IMR-90 (cell line): ENCODE measurements at regions not wholly inside any gene's neighbourhood (a gene's known extent, or its start where the extent isn't known, plus 50 kb on each side); places are given as distances from the start of the nearest gene placed in this dataset.

Experiments used
- ATAC-seq: fragments of 200-7000 bp; cut with Tn5 transposase; 2 replicates; pipeline ENCODE4 v1.9.1; 2020; ENCODE audit warnings: low read depth, mild to moderate bottlenecking, moderate library complexity
- BruUV-seq: library from RNA; stranded (reverse); fragments of 400-500 nt; replicated peaks from 2 replicates; lab custom pipeline; 2021; lab: Mats Ljungman, UMichigan
- CTCF ChIA-PET: fragments of 300-600 bp; formaldehyde crosslinking; extraction: SDS; loops from one replicate; lab custom pipeline; 2021; ENCODE audit warnings: antibody characterized with exemption; lab: Yijun Ruan, JAX
- POLR2A ChIA-PET: fragments of 300-600 bp; sonication (Branson Sonifier 250); formaldehyde crosslinking; loops from one replicate; lab custom pipeline; 2022; ENCODE audit warnings: antibody characterized with exemption; ENCODE audit not compliant: unreplicated experiment; lab: Charles Lee
- DNase-seq: peaks from one replicate; pipeline ENCODE4 v3.0.0; 2013
- H2AFZ ChIP-seq: replicated peaks from 2 replicates; pipeline ENCODE3; 2013; ENCODE audit warnings: low read length, mild to moderate bottlenecking; ENCODE audit not compliant: poor library complexity
- H2AK5ac ChIP-seq: 2 replicates; pipeline ENCODE4 v1.6.1; 2013; ENCODE audit warnings: low read depth, low read length, inconsistent platforms
- H2AK9ac ChIP-seq: replicated peaks from 2 replicates; pipeline ENCODE3; 2013; ENCODE audit warnings: mild to moderate bottlenecking, low read depth, low read length, moderate library complexity; ENCODE audit not compliant: poor library complexity
- H2BK120ac ChIP-seq: 2 replicates; pipeline ENCODE4 v1.6.1; 2013; ENCODE audit warnings: low read depth, low read length, inconsistent platforms
- H2BK15ac ChIP-seq: 3 replicates; pipeline ENCODE4 v1.6.1; 2013; ENCODE audit warnings: low read depth, low read length, inconsistent platforms
- H2BK20ac ChIP-seq: 2 replicates; pipeline ENCODE4 v1.6.1; 2013; ENCODE audit warnings: low read depth, mild to moderate bottlenecking, inconsistent platforms, low read length, moderate library complexity
- H2BK5ac ChIP-seq: 2 replicates; pipeline ENCODE4 v1.6.1; 2013; ENCODE audit warnings: mild to moderate bottlenecking, low read depth, low read length, inconsistent platforms; ENCODE audit not compliant: poor library complexity, severe bottlenecking
- H3K14ac ChIP-seq: replicated peaks from 2 replicates; pipeline ENCODE4 v1.6.1; 2013; ENCODE audit warnings: low read depth, low read length, inconsistent platforms
- H3K18ac ChIP-seq: 2 replicates; pipeline ENCODE4 v1.6.1; 2013; ENCODE audit warnings: low read depth, low read length, control low read depth
- H3K23ac ChIP-seq: 2 replicates; pipeline ENCODE4 v1.6.1; 2013; ENCODE audit warnings: low read depth, low read length, inconsistent platforms
- H3K27ac ChIP-seq: 2 replicates; pipeline ENCODE4 v1.5.1; 2013; ENCODE audit warnings: mild to moderate bottlenecking, control low read depth, low read length; ENCODE audit not compliant: insufficient read depth
- H3K27me3 ChIP-seq: 2 replicates; pipeline ENCODE4 v1.6.1; 2013; ENCODE audit warnings: low read length; ENCODE audit not compliant: control insufficient read depth, insufficient read depth
- H3K36me3 ChIP-seq: 2 replicates; pipeline ENCODE4 v1.6.1; 2013; ENCODE audit warnings: low read length, mixed read lengths; ENCODE audit not compliant: control insufficient read depth, insufficient read depth
- H3K4ac ChIP-seq: 2 replicates; pipeline ENCODE4 v1.6.1; 2013; ENCODE audit warnings: low read depth, low read length, inconsistent platforms
- H3K4me1 ChIP-seq: 2 replicates; pipeline ENCODE4 v1.6.1; 2013; ENCODE audit warnings: low read length, mixed read lengths; ENCODE audit not compliant: control insufficient read depth, insufficient read depth
- H3K4me2 ChIP-seq: 2 replicates; pipeline ENCODE4 v1.6.1; 2013; ENCODE audit warnings: low read depth, mild to moderate bottlenecking, control low read depth, low read length, moderate library complexity
- H3K4me3 ChIP-seq: 2 replicates; pipeline ENCODE4 v1.5.1; 2013; ENCODE audit warnings: low read depth, mild to moderate bottlenecking, control low read depth, low read length, moderate library complexity; ENCODE audit not compliant: insufficient read depth
- H3K56ac ChIP-seq: 2 replicates; pipeline ENCODE4 v1.6.1; 2013; ENCODE audit warnings: low read length, inconsistent platforms; ENCODE audit not compliant: insufficient read depth; ENCODE audit errors: extremely low read depth
- H3K79me1 ChIP-seq, 2 experiments: 2 replicates each; pipeline ENCODE4 v1.6.1; 2013; ENCODE audit warnings: low read length in 2 of 2, inconsistent platforms in 1 of 2, low read depth in 1 of 2
- H3K9ac ChIP-seq: 2 replicates; pipeline ENCODE4 v1.6.1; 2013; ENCODE audit warnings: low read depth, low read length, control low read depth
- H3K9me1 ChIP-seq: 2 replicates; pipeline ENCODE4 v1.6.1; 2013; ENCODE audit warnings: low read length, inconsistent platforms; ENCODE audit not compliant: insufficient read depth
- H3K9me3 ChIP-seq: 2 replicates; pipeline ENCODE4 v1.6.1; 2013; ENCODE audit warnings: low read length; ENCODE audit not compliant: control insufficient read depth, insufficient read depth
- H4K20me1 ChIP-seq: 2 replicates; pipeline ENCODE4 v1.6.1; 2013; ENCODE audit warnings: low read length, inconsistent platforms; ENCODE audit not compliant: insufficient read depth
- H4K5ac ChIP-seq: 2 replicates; pipeline ENCODE4 v1.6.1; 2013; ENCODE audit warnings: mild to moderate bottlenecking, low read depth, low read length, control low read depth
- H4K8ac ChIP-seq, 2 experiments: 2 replicates each; pipeline ENCODE4 v1.6.1; 2013; ENCODE audit warnings: low read depth in 2 of 2, low read length in 2 of 2, control low read depth in 1 of 2, inconsistent platforms in 1 of 2
- H4K91ac ChIP-seq: 2 replicates; pipeline ENCODE4 v1.6.1; 2013; ENCODE audit warnings: low read depth, low read length, inconsistent platforms; ENCODE audit not compliant: insufficient read depth
- BHLHE40 ChIP-seq: fragments of 150-350 bp; IDR thresholded peaks from 2 replicates; pipeline ENCODE4 v1.6.1; 2016; ENCODE audit warnings: mild to moderate bottlenecking, low read depth, low read length
- CEBPB ChIP-seq: IDR thresholded peaks from 2 replicates; pipeline ENCODE4 v1.6.1; 2012; ENCODE audit warnings: low read depth, low read length, improper control_type of control experiment
- CHD1 ChIP-seq: IDR thresholded peaks from 2 replicates; pipeline ENCODE4 v1.6.1; 2012; ENCODE audit warnings: low read depth, low read length, improper control_type of control experiment
- ELK1 ChIP-seq: fragments of 150-350 bp; IDR thresholded peaks from 2 replicates; pipeline ENCODE4 v1.6.1; 2016; ENCODE audit warnings: low read depth, mild to moderate bottlenecking, low read length, moderate library complexity, borderline replicate concordance
- MAFK ChIP-seq: IDR thresholded peaks from 2 replicates; pipeline ENCODE4 v1.6.1; 2012; ENCODE audit warnings: low read depth, low read length, improper control_type of control experiment
- MAZ ChIP-seq: IDR thresholded peaks from 2 replicates; pipeline ENCODE4 v1.6.1; 2012; ENCODE audit warnings: low read depth, mild to moderate bottlenecking, low read length, improper control_type of control experiment, moderate library complexity, borderline replicate concordance
- MXI1 ChIP-seq: IDR thresholded peaks from 2 replicates; pipeline ENCODE4 v1.6.1; 2012; ENCODE audit warnings: low read depth, mild to moderate bottlenecking, low read length, moderate library complexity, borderline replicate concordance
- POLR2A ChIP-seq: IDR thresholded peaks from 2 replicates; pipeline ENCODE4 v1.6.1; 2012; ENCODE audit warnings: mild to moderate bottlenecking, low read depth, low read length
- SMC3 ChIP-seq: fragments of 150-350 bp; IDR thresholded peaks from 2 replicates; pipeline ENCODE4 v1.6.1; 2016; ENCODE audit warnings: low read depth, mild to moderate bottlenecking, antibody characterized with exemption, low read length, moderate library complexity
- USF2 ChIP-seq: fragments of 150-350 bp; IDR thresholded peaks from 2 replicates; pipeline ENCODE4 v1.6.1; 2017; ENCODE audit warnings: mild to moderate bottlenecking, antibody characterized with exemption, low read length, low read depth
- WGBS, 2 experiments: methylation state at CpG; one replicate each; pipeline versions ENCODE4 v1.1.5 to v1.1.7; 2013; ENCODE audit warnings: missing lambda C conversion rate in 2 of 2; ENCODE audit not compliant: insufficient read length in 1 of 2; ENCODE audit errors: extremely low coverage in 2 of 2; 5-methylcytosine and 5-hydroxymethylcytosine counted together
- dilution Hi-C: fragments of 300-500 bp; cut with HindIII; formaldehyde crosslinking; loops from one replicate; pipeline ENCODE4 v1.14.3; 2018; ENCODE audit warnings: low sequenced_read_pairs; ENCODE audit not compliant: unreplicated experiment
- in situ Hi-C: fragments of 300-500 bp; cut with MboI; formaldehyde crosslinking; loops from 3 replicates; pipeline ENCODE4 v1.14.3; 2019; ENCODE audit warnings: low sequenced_read_pairs, inconsistent platforms, mixed read lengths
- intact Hi-C: fragments of 100-400 bp; cut with micrococcal nuclease; formaldehyde crosslinking; loops from 2 replicates; pipeline ENCODE4 v1.10.0; 2022

- in situ Hi-C loops (no loop called here), dilution Hi-C loops (no loop called here), intact Hi-C loops (no loop called here)
- no peak overlapping the region for H3K18ac ChIP-seq
- no peak overlapping the region for H3K23ac ChIP-seq
- no CpG with 5 or more reads among the region's 1 CpG for WGBS, 2 experiments
- H2AK5ac ChIP-seq, result no peak overlapping the region
- no peak overlapping the region for H3K4ac ChIP-seq
- peak; percentile 15 for DNase-seq
- H3K4me3 ChIP-seq, result no peak overlapping the region
- no peak overlapping the region for H4K8ac ChIP-seq
- no peak for ATAC-seq
- H4K91ac ChIP-seq, result no peak overlapping the region
- TF ChIP-seq CEBPB (no peak), BHLHE40 (no peak), MXI1 (no peak), MAZ (no peak), POLR2A (no peak), CHD1 (no peak), MAFK (no peak), USF2 (no peak), ELK1 (no peak), SMC3 (no peak)
- no peak overlapping the region for H2BK5ac ChIP-seq
- no peak overlapping the region for H2BK20ac ChIP-seq
- 0 out of 2 replicates have a peak, but pooled peaks cover 3% of the 10 kb centered on the region for H3K4me1 ChIP-seq
- no peak overlapping the region for H2AFZ ChIP-seq
- H3K27ac ChIP-seq, result no peak overlapping the region
- BruUV-seq, result no TSS peak
- H3K36me3 ChIP-seq, result no peaks in the 10 kb centered on the region
- H3K4me2 ChIP-seq, result no peak overlapping the region
- H2AK9ac ChIP-seq, result no peak overlapping the region
- H3K9me3 ChIP-seq, result no peaks in the 10 kb centered on the region
- ChIA-PET POLR2A (no interaction called here), CTCF (no interaction called here)
- H2BK15ac ChIP-seq, result no peak overlapping the region
- no peak overlapping the region for H3K56ac ChIP-seq
- H3K27me3 ChIP-seq, result no peaks in the 10 kb centered on the region
- H3K9me1 ChIP-seq, result no peaks in the 10 kb centered on the region
- H4K5ac ChIP-seq, result no peak overlapping the region
- no peak overlapping the region for H2BK120ac ChIP-seq
- H3K9ac ChIP-seq, result no peak overlapping the region
- H4K20me1 ChIP-seq, result no peaks in the 10 kb centered on the region
- H3K79me1 ChIP-seq, result no peaks in the 10 kb centered on the region
- H3K14ac ChIP-seq, result no peak overlapping the region
These were observed 50.9 kb upstream of the CDCA7L start for GRCh38 chr7:21996641-21997040.
